HG03378 (cell line): ENCODE measurements at regions not wholly inside any gene's neighbourhood (a gene's known extent, or its start where the extent isn't known, plus 50 kb on each side); places are given as distances from the start of the nearest gene placed in this dataset.

Source experiments
- ATAC-seq: cut with Tn5 transposase; IDR thresholded peaks from one replicate; pipeline ENCODE4 v1.9.1; 2021; ENCODE audit warnings: mild to moderate bottlenecking, moderate library complexity; ENCODE audit not compliant: unreplicated experiment

DNA sequence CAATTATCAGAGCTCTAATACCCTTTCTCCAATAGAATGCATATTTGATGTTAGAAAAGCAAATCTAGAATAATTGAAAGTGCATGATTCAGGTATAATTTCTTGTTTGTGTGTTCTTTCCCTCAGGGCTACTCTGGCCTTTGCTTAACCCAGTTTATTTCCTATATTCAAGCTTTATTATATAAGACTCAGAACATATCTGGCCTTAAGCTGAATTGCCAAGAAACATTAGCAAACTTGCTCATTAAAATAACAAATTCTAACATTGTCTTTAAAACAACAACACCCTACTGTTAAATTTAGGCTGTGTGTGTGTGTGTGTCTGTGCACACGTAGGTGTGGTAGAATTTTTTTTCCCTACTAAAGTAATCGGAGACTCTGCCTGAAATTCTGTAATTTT is 426.5 kb downstream of the UTRN start:
- no peak for ATAC-seq

GRCh38 chr6:144712541-144712940 is 427.4 kb downstream of the UTRN start:
- no peak for ATAC-seq

DNA sequence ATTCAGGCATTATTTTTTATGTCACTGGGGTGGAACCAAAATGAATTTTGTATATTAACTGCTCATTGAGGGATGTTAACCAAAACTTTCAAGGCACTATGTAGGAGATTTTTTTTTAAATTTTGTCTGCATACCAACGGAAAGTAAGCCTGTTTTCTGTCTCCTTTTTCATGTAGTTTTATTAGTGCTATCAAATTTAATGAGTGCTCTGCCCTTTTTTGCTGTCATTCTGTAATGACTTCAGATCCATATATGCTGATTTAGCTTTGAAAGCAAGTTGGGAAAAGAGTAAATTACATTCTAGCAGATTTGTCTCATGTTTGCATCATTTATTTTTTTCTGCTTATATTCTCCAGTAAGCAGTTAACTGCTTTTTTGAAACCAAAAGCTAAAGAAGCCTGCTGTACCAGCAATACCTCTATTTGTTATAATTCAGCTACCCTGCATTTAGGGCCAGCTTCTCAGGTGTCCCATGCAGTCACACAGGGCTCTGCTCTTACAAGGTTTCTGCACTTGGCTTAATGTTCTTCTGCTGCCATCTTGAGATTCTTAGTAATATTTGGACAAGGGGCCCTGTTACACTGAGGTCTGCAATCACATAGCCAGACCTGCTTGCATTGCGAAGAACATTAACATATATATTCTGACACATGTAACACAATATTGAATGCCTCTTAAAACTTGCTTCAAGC is 429.0 kb downstream of the UTRN start:
- ATAC-seq: no peak

DNA sequence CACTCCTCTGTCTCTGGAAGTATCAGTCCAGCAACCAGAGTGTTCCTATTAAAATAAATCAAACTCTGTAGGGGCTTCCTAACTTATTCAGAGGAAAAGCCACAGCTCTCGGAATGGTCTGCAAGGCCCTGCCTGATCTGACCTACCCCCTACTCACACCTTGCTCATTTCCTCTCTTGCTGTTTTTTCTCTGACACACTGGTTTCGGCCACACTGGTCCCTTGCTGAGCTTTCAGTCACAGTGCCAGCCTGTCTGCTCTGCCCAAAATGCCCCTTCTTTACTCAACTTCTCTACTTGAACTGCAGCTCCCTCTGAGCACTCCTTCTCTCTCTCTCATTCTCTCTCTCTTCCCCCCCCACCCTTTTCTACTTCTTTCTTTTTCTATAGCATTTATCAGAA is 430.2 kb downstream of the UTRN start:
- peak; percentile 76 for ATAC-seq

DNA sequence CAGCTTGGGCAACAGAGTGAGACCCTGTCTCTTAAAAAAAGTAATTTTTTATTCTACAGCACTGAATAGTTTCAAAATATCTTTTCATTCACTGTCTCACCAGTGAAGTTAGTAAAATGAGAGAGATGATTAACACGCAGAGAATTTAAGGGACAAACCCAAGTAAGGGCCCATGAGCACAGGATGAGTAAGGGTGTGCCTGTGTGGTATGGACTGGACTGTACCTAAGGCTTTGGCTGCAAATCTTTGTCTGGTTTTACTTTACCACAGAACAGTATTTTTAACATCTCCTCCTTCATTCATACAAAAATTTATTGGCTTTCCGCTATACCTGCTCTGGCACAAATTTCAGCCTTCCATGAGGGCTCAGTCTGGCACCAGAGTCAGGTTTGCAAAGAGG is 433.3 kb downstream of the UTRN start:
- no peak for ATAC-seq

- no peak for ATAC-seq
Observed at GRCh38 chr6:144721232-144721631, 436.1 kb downstream of the UTRN start.

DNA sequence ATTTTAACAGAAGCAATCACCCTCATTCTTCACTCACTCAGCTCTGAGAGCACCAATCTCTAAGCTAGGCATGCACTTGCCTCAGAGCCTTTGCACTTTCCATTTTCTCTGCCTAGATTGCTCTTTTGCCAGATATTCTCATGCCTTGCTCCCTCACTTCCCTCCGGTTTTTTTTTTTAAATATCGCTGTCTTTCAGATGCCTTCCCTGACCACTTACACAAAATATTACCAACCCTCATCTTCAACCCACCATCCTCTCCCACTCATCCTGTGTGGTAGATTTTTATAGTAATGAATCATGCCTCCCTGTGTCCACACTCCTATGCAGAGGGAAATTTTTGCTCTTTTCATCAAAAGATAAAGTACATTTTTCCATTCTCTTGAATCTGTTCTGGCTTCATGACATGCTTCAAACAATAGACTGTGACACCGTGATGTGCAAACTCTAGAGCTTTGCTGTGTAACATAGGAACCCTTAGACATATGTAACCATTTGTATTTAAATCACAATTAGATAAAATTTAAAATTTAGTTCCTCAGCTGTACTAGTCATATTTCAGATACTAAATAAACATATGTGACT is 437.1 kb downstream of the UTRN start:
- no peak for ATAC-seq

DNA sequence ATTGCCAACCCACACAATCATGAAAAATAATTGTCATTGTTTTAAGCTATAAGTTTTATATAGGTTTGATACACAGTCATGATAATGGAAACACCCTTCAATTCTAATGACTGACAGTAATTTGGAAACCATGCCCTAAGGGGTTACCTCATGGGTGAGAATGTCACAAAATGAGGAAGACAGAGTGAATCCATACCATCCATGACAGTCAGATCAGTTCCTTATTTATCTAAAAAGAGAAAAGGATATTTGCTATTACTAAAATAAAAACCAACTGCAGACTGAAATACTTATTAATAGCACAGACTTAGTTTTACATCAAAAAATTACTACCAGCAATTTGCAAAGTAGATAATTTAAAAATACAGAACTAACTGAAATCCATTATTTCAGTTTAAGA is 437.8 kb downstream of the UTRN start:
- ATAC-seq: no peak

- ATAC-seq: no peak
Observed at GRCh38 chr6:144723431-144723830, 438.3 kb downstream of the UTRN start.

- no peak for ATAC-seq
Observed at GRCh38 chr6:144724818-144725217, 439.7 kb downstream of the UTRN start.

DNA sequence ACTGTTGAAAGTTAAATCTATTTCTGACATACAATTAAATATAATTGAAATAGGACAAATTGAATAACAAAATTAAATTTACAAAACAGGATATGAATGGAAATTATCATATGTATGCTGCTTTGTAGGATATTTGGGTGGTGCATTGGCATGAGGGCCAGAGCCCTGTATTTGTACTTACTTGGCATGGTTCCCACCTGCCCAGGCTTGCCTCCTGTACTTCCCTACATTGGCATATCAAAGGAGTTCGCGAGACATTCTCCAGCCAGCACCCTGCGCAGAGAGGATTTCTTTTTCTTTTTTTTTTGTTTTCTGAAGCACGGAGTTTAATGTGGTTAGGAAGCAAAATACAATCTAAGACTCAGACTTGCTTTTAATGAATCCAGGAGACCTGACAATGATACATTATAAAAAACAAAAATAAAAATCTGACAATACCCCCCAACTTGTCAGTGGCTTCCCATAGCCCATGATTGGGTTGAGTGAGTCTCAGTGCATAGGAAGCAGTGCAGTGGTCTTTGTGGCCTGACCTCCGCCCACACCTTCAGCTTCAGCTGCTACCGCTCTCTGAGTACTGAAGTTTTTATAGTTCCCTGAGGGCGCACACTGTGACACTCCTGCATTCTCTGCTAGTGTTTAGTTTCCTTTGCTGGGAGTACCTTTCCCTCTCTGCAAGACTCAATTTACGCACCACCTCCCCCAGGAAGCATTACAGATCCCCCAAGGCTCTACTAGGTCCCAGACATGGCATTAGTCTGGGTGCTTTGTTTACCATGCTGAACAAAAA is 440.8 kb downstream of the UTRN start:
- ATAC-seq: peak; percentile 84

GRCh38 chr6:144728804-144729203 is 443.7 kb downstream of the UTRN start:
- no peak for ATAC-seq

- ATAC-seq: peak; percentile 71
Observed at GRCh38 chr6:144729502-144729901, 444.4 kb downstream of the UTRN start.

DNA sequence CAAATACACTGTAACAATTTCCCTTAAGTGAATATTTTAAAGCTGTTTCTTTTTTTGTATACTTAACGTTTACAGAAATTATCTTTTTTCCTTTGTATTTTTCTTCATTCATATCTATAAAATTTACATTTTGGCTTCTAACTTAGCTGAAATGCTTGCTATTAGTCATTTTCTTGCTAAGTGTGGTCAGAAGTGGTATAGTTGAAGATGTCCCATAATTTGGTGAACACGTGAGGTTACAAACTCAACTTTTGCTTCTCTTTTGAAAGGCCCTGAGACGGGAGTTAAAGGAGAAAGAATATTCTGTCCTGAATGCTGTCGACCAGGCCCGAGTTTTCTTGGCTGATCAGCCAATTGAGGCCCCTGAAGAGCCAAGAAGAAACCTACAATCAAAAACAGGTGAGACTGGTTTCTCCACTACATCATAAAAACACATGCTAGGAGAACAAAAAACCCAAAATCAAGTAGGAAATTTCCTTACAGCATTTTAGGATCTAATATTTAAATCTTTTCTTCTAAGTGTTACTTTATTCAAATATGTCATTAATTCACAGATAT is 445.0 kb downstream of the UTRN start:
- ATAC-seq: no peak

GRCh38 chr6:144731229-144731628 is 446.1 kb downstream of the UTRN start:
- ATAC-seq: no peak

DNA sequence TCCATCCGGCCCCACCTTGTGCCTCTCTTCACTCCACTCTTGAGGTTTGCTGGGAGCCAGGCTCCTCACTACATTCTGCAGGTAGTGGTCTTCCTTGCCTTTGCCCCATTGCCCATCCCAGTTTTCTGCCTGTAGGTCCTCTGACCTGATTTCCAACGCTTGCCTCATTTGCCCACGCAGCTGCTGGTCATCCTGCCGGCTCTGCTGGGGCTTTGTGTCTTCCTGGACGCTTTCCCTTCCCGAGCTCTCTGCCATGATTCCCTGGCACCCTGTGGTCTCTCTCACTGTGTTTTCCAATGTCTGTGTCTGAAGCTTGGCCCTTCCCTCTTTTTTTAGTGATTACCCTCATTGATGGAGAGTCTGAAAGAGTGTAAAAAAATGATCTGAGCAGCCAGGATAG is 451.6 kb downstream of the UTRN start:
- no peak for ATAC-seq

DNA sequence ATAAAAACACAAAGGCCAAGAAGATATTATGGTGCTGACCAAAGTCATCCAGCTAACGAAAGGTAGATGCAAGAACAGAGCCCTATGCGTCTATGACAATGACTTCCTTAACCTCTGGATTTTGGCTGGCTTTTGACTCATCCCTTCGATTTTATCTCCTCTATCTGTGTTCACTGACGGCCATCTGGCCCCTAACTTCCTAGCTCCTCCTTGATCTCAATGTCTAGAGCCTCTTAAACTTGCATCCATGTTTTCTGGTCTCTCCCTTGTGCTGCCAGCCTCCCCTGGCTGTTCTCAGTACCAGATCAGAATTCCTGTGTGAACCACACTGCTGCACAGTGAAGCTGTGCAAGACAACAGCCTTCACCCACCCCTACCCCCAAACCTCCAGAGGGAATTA is 452.9 kb downstream of the UTRN start:
- no peak for ATAC-seq

GRCh38 chr6:144739873-144740272 is 454.7 kb downstream of the UTRN start:
- ATAC-seq: no peak

DNA sequence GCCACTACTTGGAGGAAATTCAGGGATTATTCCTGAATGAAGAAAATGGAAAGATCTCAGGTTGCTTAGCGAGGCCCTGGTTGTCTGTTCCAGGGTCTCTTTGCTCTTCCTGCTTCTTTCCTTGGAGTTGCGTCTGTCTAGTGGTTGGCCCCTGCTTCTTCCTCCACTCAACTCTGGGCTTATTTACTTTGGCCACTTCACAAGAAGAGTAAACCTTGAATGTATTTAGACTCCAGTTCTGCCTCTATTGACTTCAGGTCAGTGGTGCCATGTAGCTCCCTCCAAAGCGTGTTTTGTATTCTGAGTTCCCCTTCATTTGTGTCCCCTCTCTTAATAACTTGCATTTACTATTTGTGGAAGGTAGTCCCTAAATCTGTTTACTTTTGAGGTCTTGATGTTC is 456.5 kb downstream of the UTRN start:
- no peak for ATAC-seq

- ATAC-seq: no peak
Observed at GRCh38 chr6:144742779-144743178, 457.6 kb downstream of the UTRN start.

DNA sequence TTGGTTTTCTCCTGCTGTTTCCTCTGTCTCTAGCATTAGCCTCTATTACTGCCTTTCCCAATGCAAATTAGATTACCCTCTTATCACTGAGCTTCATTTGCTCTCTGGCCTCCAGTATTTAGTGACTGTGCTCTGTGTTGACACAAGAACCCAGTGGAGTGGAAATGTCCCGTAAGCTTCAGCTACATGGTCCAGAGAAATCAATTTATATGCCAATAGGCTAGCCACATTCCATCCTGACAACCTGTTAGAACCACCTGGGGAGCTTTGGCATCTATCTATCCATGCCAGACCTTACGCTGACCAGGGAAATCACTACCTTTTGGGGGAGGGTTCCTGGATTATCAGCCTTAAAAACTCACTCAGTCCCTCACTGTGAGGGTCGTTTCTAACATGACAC is 459.6 kb downstream of the UTRN start:
- ATAC-seq: no peak

GRCh38 chr6:144745439-144745838 is 460.3 kb downstream of the UTRN start:
- no peak for ATAC-seq
